Right lobe of liver (tissue), 6 donors: ENCODE measurements at regions not wholly inside any gene's neighbourhood (a gene's known extent, or its start where the extent isn't known, plus 50 kb on each side); places are given as distances from the start of the nearest gene placed in this dataset.
A peak's percentile ranks its signal among the peaks of the same experiment; 100 is the strongest.

ENCODE experiments used
- ATAC-seq, 4 donors: fragments of 200-7000 bp; cut with Tn5 transposase; one replicate each; pipeline ENCODE4 v1.9.1; 2020; ENCODE audit warnings: mild to moderate bottlenecking in 4 of 4, moderate library complexity in 4 of 4
- DNase-seq, 3 donors: peaks; one replicate each; pipeline ENCODE4 v3.0.0-alpha.2; 2020
- H3K27ac ChIP-seq, 3 donors: fragments of 200-600 bp; one replicate each; pipeline ENCODE4 v1.8.0; 2022
- H3K27me3 ChIP-seq, 2 donors: fragments of 200-600 bp; one replicate each; pipeline ENCODE4 v1.8.0; 2022
- H3K36me3 ChIP-seq, 4 donors: fragments of 200-600 bp; sonication (generic) in 1 of 4; one replicate each; pipeline versions ENCODE4 v1.5.1 to v1.8.0; 2017 to 2022; ENCODE audit warnings: control low read depth in 1 of 4
- H3K4me1 ChIP-seq, 4 donors: fragments of 200-600 bp; sonication (generic) in 1 of 4; one replicate each; pipeline versions ENCODE4 v1.5.1 to v1.8.0; 2017 to 2022; ENCODE audit warnings: control low read depth in 1 of 4
- H3K4me3 ChIP-seq, 3 donors: fragments of 200-600 bp; one replicate each; pipeline ENCODE4 v1.8.0; 2022
- H3K9me3 ChIP-seq, 4 donors: fragments of 200-600 bp; sonication (generic) in 1 of 4; one replicate each; pipeline versions ENCODE4 v1.5.1 to v1.8.0; 2017 to 2022; ENCODE audit warnings: control low read depth in 1 of 4
- POLR2A ChIP-seq: fragments of 450-650 bp; IDR thresholded peaks from one replicate; pipeline ENCODE4 v1.6.1; 2017; ENCODE audit warnings: antibody characterized with exemption, mild to moderate bottlenecking
- WGBS: methylation state at CpG from one replicate; pipeline ENCODE4 v1.1.6; 2018; ENCODE audit warnings: low coverage, low lambda C conversion rate; ENCODE audit not compliant: insufficient coverage; ENCODE audit errors: missing lambda C conversion rate; 5-methylcytosine and 5-hydroxymethylcytosine counted together
- intact Hi-C, 2 donors: fragments of 100-400 bp; cut with DNase I; formaldehyde crosslinking; loops; one replicate each; pipeline versions ENCODE4 v1.11.2 to v1.14.1; 2022
- TF ChIP-seq, protein P1 (sequence below), 4 donors: fragments of 200-600 bp in 3 of 4; fragments of 450-650 bp in 1 of 4; IDR thresholded peaks; one replicate each; pipeline versions ENCODE4 v1.5.1 to v1.8.0; 2016 to 2022; ENCODE audit warnings: antibody characterized with exemption in 4 of 4, mild to moderate bottlenecking in 2 of 4
- donor health status: DM: no; HTN: yes; CAD: no.
- donor health status: DM: no; HTN: no; CAD: no.
- donor health status: DM: no; HTN: no; CAD: no.
- donor health status: DM: no; HTN: yes; CAD: no.
- donor health status: DM: no; HTN: yes; CAD: no.

DNA sequence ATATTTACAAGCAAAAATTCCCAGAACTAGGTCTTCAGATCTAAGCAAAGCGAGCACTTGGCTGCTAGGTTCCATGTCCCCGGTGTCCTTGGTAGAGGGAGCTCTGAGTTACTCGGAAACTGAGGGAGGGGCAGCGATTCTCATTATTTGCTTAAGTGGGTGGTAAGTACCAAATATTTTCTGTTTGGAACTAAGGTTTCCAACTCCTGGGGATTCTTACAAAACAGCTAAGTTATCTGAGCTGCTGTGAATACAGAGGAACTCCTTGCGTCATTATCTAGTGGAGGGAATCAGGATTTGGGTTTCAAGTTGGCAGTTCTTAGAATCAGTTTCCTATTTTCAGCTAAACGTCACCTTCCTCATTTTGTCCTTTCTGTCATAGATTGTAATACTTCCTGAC lies 76.8 kb upstream of the IKZF1 start:
- H3K9me3 ChIP-seq, result peaks cover 0 to 8% (median 0%) of the 10 kb centered on the region in 4 donors
- no peak overlapping the region for H3K27ac ChIP-seq
- no peaks in the 10 kb centered on the region for H3K27me3 ChIP-seq
- no peaks in the 10 kb centered on the region for H3K36me3 ChIP-seq
- 40% methylated on average over 6 of the region's 6 CpGs for WGBS
- no peak overlapping the region for H3K4me3 ChIP-seq
- H3K4me1 ChIP-seq, result no peaks in the 10 kb centered on the region
- TF ChIP-seq, protein P1, sequence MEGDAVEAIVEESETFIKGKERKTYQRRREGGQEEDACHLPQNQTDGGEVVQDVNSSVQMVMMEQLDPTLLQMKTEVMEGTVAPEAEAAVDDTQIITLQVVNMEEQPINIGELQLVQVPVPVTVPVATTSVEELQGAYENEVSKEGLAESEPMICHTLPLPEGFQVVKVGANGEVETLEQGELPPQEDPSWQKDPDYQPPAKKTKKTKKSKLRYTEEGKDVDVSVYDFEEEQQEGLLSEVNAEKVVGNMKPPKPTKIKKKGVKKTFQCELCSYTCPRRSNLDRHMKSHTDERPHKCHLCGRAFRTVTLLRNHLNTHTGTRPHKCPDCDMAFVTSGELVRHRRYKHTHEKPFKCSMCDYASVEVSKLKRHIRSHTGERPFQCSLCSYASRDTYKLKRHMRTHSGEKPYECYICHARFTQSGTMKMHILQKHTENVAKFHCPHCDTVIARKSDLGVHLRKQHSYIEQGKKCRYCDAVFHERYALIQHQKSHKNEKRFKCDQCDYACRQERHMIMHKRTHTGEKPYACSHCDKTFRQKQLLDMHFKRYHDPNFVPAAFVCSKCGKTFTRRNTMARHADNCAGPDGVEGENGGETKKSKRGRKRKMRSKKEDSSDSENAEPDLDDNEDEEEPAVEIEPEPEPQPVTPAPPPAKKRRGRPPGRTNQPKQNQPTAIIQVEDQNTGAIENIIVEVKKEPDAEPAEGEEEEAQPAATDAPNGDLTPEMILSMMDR (IDR thresholded peaks at IDR 0.05), result no peak
- TF ChIP-seq POLR2A, result no peak
- ATAC-seq (peak in 3 of 4 donors; percentile 29 to 49 (median 30)), DNase-seq (no peak)
- intact Hi-C loops, result no loop called here

DNA sequence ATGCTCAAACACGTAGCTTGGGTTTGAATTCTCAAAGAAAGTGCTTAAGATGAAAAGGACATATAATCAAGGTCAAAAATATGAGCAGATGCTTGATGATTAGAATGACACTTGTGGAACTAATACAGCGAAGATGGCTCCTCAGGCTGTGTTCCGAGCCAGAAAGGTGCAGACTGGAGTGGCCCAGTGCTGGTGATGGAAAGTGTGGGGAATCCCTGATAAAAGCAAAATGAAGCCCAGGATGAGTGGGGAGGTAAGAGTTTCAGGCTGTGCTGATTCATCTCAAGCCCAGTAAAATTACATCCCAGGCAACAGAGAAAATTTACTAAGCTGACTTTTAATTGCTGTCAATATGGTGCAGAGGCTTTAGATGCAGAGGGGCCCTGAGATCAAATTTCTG lies 77.8 kb upstream of the IKZF1 start:
- Histone ChIP-seq H3K4me3 (no peak overlapping the region), H3K4me1 (no peaks in the 10 kb centered on the region), H3K27me3 (no peaks in the 10 kb centered on the region), H3K27ac (no peak overlapping the region), H3K36me3 (no peaks in the 10 kb centered on the region), H3K9me3 (peaks cover 0 to 8% (median 0%) of the 10 kb centered on the region in 4 donors)
- WGBS, result 46% methylated on average over 3 of the region's 3 CpGs
- DNase-seq (no peak), ATAC-seq (no peak)
- no peak for TF ChIP-seq POLR2A
- TF ChIP-seq, protein P1 (IDR thresholded peaks at IDR 0.05), result no peak
- intact Hi-C loops, result no loop called here

DNA sequence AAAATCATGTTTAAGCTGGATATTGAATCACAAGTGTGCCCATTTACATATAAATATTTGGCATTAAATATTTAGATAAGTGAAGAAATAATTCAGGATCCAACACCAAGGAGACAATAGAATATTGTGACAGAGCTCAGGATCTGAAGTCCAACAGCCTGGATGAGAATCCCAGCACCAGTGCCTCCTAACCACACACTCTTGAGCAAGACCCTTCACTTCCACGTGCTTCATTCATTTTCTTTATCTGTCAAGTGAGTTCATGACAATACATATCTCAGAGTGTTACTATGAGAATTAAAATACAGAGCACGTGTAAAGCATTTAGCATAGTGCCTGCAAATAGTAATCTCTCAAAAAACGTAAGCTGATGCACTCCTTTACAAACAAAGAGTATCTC lies 78.4 kb upstream of the IKZF1 start:
- Histone ChIP-seq H3K4me1 (no peaks in the 10 kb centered on the region), H3K9me3 (peaks cover 0 to 8% (median 0%) of the 10 kb centered on the region in 4 donors), H3K27ac (no peak overlapping the region), H3K4me3 (no peak overlapping the region), H3K27me3 (no peaks in the 10 kb centered on the region), H3K36me3 (no peaks in the 10 kb centered on the region)
- no peak for TF ChIP-seq POLR2A
- TF ChIP-seq, protein P1 (IDR thresholded peaks at IDR 0.05), result no peak
- ATAC-seq (no peak), DNase-seq (no peak)
- intact Hi-C loops, result no loop called here
- 29% methylated on average over 3 of the region's 3 CpGs for WGBS

DNA sequence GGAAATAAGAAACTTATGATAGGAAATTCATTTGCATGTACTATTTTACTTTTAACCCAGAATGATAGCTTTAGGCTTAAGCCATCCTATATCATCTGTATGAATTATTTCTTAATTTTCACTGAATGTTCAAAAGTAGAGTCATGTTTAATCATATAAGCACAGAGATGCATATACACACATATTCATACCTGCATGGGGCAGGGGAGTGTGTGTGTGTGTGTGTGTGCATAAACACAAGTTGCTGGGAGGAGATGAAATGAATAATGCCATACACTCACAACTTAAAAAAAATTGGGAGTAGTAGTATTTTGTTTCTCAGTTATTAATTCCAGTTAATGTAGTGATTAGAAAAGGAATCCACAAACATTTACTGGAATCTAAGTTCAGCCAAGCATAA lies 83.1 kb upstream of the IKZF1 start:
- ATAC-seq, result no peak
- no peak for TF ChIP-seq POLR2A
- TF ChIP-seq, protein P1 (IDR thresholded peaks at IDR 0.05), result no peak

DNA sequence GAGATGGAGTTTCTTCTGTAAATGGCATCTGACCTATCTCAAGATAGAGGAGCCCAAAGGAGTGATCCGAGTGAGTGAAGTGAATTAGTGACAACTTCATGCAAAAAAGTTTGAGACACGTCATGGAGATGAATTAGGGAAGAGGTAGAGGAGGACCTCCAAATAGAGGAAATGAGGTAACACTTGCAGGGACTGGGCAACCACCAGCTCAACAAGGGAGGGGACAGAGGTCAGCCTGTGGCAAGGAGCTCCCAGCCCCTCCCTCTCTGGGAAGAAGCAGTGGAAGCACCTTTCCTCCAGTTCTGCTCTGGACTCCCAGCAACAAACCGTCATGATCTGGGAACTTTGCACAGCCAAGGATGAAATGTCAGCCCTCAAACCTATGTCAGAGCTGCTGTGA lies 83.5 kb upstream of the IKZF1 start:
- Histone ChIP-seq H3K27me3 (no peaks in the 10 kb centered on the region), H3K36me3 (no peaks in the 10 kb centered on the region), H3K4me3 (no peak overlapping the region), H3K27ac (no peak overlapping the region), H3K9me3 (no peaks in the 10 kb centered on the region), H3K4me1 (no peaks in the 10 kb centered on the region)
- TF ChIP-seq, protein P1 (IDR thresholded peaks at IDR 0.05), result no peak
- no peak for TF ChIP-seq POLR2A
- WGBS, result 45% methylated on average over 2 of the region's 3 CpGs
- intact Hi-C loops, result no loop called here
- ATAC-seq, result peak; percentile 45 to 56 (median 50)
- no peak for DNase-seq

More for the DNA sequence above, 83.1 kb upstream of the IKZF1 start:
- no peak for DNase-seq
- H3K27ac ChIP-seq, result no peak overlapping the region
- no peak overlapping the region for H3K4me3 ChIP-seq
- H3K36me3 ChIP-seq, result no peaks in the 10 kb centered on the region
- intact Hi-C loops, result no loop called here
- H3K27me3 ChIP-seq, result no peaks in the 10 kb centered on the region
- H3K4me1 ChIP-seq, result no peaks in the 10 kb centered on the region
- H3K9me3 ChIP-seq, result no peaks in the 10 kb centered on the region
